ENCODE measurements at regions not wholly inside any gene's neighbourhood (a gene's known extent, or its start where the extent isn't known, plus 50 kb on each side); places are given as distances from the start of the nearest gene placed in this dataset.

GRCh38 chr3:170731281-170731680, 138.7 kb downstream of the RPL22L1 start:
- TF ChIP-seq ZNF292 (tag by site-specific recombination; IDR thresholded peaks at IDR 0.05; ENCODE audit: borderline replicate concordance, low read depth) (no peak), GLI2 (tag by site-specific recombination; IDR thresholded peaks at IDR 0.05; ENCODE audit: borderline replicate concordance, low read depth) (no peak), SALL2 (tag by site-specific recombination; IDR thresholded peaks at IDR 0.05; ENCODE audit: borderline replicate concordance) (no peak), ZFP3 (tag by site-specific recombination; IDR thresholded peaks at IDR 0.05; ENCODE audit: low read depth) (no peak), ZNF24 (tag by site-specific recombination; IDR thresholded peaks at IDR 0.05) (no peak)

All from HEK293 (cell line).